Upper lobe of left lung (tissue), 6 donors: ENCODE measurements at regions not wholly inside any gene's neighbourhood (a gene's known extent, or its start where the extent isn't known, plus 50 kb on each side); places are given as distances from the start of the nearest gene placed in this dataset.
A peak's percentile ranks its signal among the peaks of the same experiment; 100 is the strongest.

Experiments used
- ATAC-seq, 2 donors: fragments of 200-7000 bp; cut with Tn5 transposase; one replicate each; pipeline ENCODE4 v1.9.1; 2022; ENCODE audit warnings: mild to moderate bottlenecking in 2 of 2, moderate library complexity in 2 of 2; ENCODE audit not compliant: low FRiP score in 2 of 2
- DNase-seq, 2 donors: peaks; one replicate each; pipeline ENCODE4 v3.0.0-alpha.2; 2019 to 2020
- H3K27ac ChIP-seq, 4 donors: fragments of 200-600 bp; sonication (generic); one replicate each; pipeline ENCODE4 v1.5.1; 2016 to 2019
- H3K27me3 ChIP-seq, 4 donors: fragments of 200-600 bp; sonication (generic); one replicate each; pipeline ENCODE4 v1.5.1; 2017 to 2019
- H3K36me3 ChIP-seq, 4 donors: fragments of 200-600 bp; sonication (generic); one replicate each; pipeline ENCODE4 v1.5.1; 2016 to 2019
- H3K4me1 ChIP-seq, 4 donors: fragments of 200-600 bp; sonication (generic); one replicate each; pipeline ENCODE4 v1.5.1; 2018 to 2019
- H3K4me3 ChIP-seq, 4 donors: fragments of 200-600 bp; sonication (generic); one replicate each; pipeline ENCODE4 v1.5.1; 2017 to 2019; ENCODE audit warnings: mild to moderate bottlenecking in 2 of 4, moderate library complexity in 1 of 4
- H3K9me3 ChIP-seq, 4 donors: fragments of 200-600 bp; sonication (generic); one replicate each; pipeline ENCODE4 v1.5.1; 2018 to 2019
- CTCF ChIP-seq, 6 experiments: fragments of 450-650 bp in 4 of 6; fragments of 200-600 bp in 2 of 6; sonication (generic) in 2 of 6; IDR thresholded peaks; one replicate each; pipeline ENCODE4 v1.5.1; 2016 to 2019; ENCODE audit warnings: antibody characterized with exemption in 6 of 6
- EP300 ChIP-seq, 4 donors: sonication (generic); formaldehyde crosslinking; IDR thresholded peaks; one replicate each; pipeline ENCODE4 v1.5.1; 2017; ENCODE audit warnings: antibody characterized with exemption in 4 of 4, control low read depth in 2 of 4
- POLR2A ChIP-seq, 4 donors: fragments of 450-650 bp; IDR thresholded peaks; one replicate each; pipeline ENCODE4 v1.5.1; 2016 to 2017; ENCODE audit warnings: antibody characterized with exemption in 4 of 4, mild to moderate bottlenecking in 2 of 4
- POLR2AphosphoS5 ChIP-seq, 2 donors: sonication (generic); formaldehyde crosslinking; IDR thresholded peaks; one replicate each; pipeline ENCODE4 v1.5.1; 2017; ENCODE audit warnings: antibody characterized with exemption in 2 of 2
- WGBS, 2 donors: methylation state at CpG; one replicate each; pipeline ENCODE4 v1.1.5; 2017 to 2018; 5-methylcytosine and 5-hydroxymethylcytosine counted together
- donor health status: DM: no; HTN: no; CAD: no; lungs with moderate emphysema.
- donor health status: DM: no; HTN: yes; CAD: no; lungs with severe emphysema.

DNA sequence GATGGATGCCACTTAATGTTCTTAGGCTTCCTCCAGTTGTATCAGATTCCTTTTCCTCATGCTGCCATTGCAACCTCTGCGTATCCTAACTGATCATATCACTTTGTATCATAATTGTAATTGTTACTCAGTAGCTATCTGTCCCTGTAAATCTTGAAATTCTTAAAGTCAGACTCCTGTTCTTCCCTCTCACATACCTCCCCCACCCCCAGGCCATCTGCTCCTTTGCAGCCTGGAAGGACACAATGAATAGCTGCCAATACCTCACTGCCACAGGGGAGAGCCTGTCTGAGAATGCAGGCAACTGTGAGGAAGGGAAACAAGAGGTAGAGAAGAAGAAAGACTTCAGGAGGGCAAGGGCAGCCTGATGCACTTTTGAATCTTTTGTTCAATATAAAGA is 228.5 kb downstream of the ENC1 start:
- 0 to 90% methylated on average over 1 of the region's 1 CpG for WGBS, 2 donors
- no peak overlapping the region for H3K4me3 ChIP-seq
- H3K27me3 ChIP-seq, result no peaks in the 10 kb centered on the region
- H3K36me3 ChIP-seq, result no peaks in the 10 kb centered on the region
- ATAC-seq, result no peak
- no peak overlapping the region for H3K27ac ChIP-seq
- DNase-seq, result no peak
- no peaks in the 10 kb centered on the region for H3K9me3 ChIP-seq
- TF ChIP-seq POLR2AphosphoS5 (IDR thresholded peaks at IDR 0.05) (no peak), POLR2A (IDR thresholded peaks at IDR 0.05) (no peak), CTCF (IDR thresholded peaks at IDR 0.05) (no peak), EP300 (IDR thresholded peaks at IDR 0.05) (no peak)
- peaks cover 12 to 27% (median 17%) of the 10 kb centered on the region in 4 donors for H3K4me1 ChIP-seq

- no peak for DNase-seq
- Histone ChIP-seq H3K9me3 (no peaks in the 10 kb centered on the region), H3K36me3 (no peaks in the 10 kb centered on the region), H3K27me3 (no peaks in the 10 kb centered on the region), H3K4me3 (no peak overlapping the region), H3K27ac (no peak overlapping the region), H3K4me1 (peaks cover 10 to 17% (median 13%) of the 10 kb centered on the region in 4 donors)
- TF ChIP-seq POLR2AphosphoS5 (IDR thresholded peaks at IDR 0.05), result no peak
- no peak for TF ChIP-seq EP300 (IDR thresholded peaks at IDR 0.05)
- TF ChIP-seq CTCF (IDR thresholded peaks at IDR 0.05), result no peak
- no peak for TF ChIP-seq POLR2A (IDR thresholded peaks at IDR 0.05)
- ATAC-seq, result no peak
These were observed 230.8 kb downstream of the ENC1 start for GRCh38 chr5:74409712-74410111.

DNA sequence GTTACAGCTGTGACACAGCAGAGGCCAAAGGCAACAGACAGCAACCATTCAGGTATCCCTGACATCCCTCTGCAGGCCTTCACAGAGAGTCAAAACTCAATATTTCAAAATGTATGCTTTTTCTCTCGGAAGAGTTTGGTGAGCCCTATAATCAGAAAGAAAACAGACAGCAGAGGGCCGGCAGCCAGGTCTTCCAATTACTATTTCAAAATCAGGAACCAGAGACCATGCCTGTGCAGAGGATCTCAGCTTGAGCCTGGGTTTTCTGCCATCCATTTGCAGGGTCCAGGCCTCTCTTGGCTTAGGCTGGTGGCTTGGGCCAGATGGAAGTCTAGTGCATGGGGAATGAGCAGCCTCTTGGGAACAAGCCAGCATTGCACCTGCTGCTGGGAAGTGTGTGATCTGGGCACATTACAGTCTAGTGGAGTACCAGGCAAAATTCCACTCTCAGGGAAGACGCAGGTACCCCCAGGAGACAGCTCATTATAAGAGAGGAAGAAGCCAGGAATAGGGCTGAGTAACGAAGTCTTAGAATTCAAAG is 231.3 kb downstream of the ENC1 start:
- no peak for ATAC-seq

GRCh38 chr5:74408150-74409043 is 232.1 kb downstream of the ENC1 start:
- ATAC-seq (peak in 1 of 2 donors; percentile 17), DNase-seq (no peak)
- Histone ChIP-seq H3K9me3 (no peaks in the 10 kb centered on the region), H3K27ac (no peak overlapping the region), H3K27me3 (no peaks in the 10 kb centered on the region), H3K4me1 (peaks cover 10 to 17% (median 13%) of the 10 kb centered on the region in 4 donors), H3K36me3 (no peaks in the 10 kb centered on the region), H3K4me3 (no peak overlapping the region)
- TF ChIP-seq POLR2AphosphoS5 (IDR thresholded peaks at IDR 0.05), result no peak
- no peak for TF ChIP-seq EP300 (IDR thresholded peaks at IDR 0.05)
- no peak for TF ChIP-seq CTCF (IDR thresholded peaks at IDR 0.05)
- no peak for TF ChIP-seq POLR2A (IDR thresholded peaks at IDR 0.05)
- WGBS, 2 donors, result 43% methylated on average over 7 of the region's 7 CpGs

More for the DNA sequence above, 231.3 kb downstream of the ENC1 start:
- peaks cover 10 to 17% (median 13%) of the 10 kb centered on the region in 4 donors for H3K4me1 ChIP-seq
- no peaks in the 10 kb centered on the region for H3K9me3 ChIP-seq
- H3K36me3 ChIP-seq, result no peaks in the 10 kb centered on the region
- no peak for TF ChIP-seq CTCF (IDR thresholded peaks at IDR 0.05)
- TF ChIP-seq EP300 (IDR thresholded peaks at IDR 0.05), result no peak
- TF ChIP-seq POLR2AphosphoS5 (IDR thresholded peaks at IDR 0.05), result no peak
- no peak for TF ChIP-seq POLR2A (IDR thresholded peaks at IDR 0.05)
- no peaks in the 10 kb centered on the region for H3K27me3 ChIP-seq
- H3K4me3 ChIP-seq, result no peak overlapping the region
- no peak for DNase-seq
- H3K27ac ChIP-seq, result no peak overlapping the region
- WGBS, 2 donors, result 86 to 88% methylated on average over 4 of the region's 4 CpGs
